ENCODE measurements at regions not wholly inside any gene's neighbourhood (a gene's known extent, or its start where the extent isn't known, plus 50 kb on each side); places are given as distances from the start of the nearest gene placed in this dataset.

- H3K27me3 ChIP-seq (ENCODE audit: insufficient read depth, low read length): no peaks in the 10 kb centered on the region
- H3T11ph ChIP-seq (ENCODE audit: low read length): no peak overlapping the region
- no peaks in the 10 kb centered on the region for H3K4me1 ChIP-seq (ENCODE audit: insufficient read depth, low read length)
- WGBS (ENCODE audit: extremely low coverage, insufficient read length, low lambda C conversion rate): no CpG with 5 or more reads among the region's 3 CpGs
- no peak overlapping the region for H3K14ac ChIP-seq (ENCODE audit: insufficient read depth, low read length)
- no peak overlapping the region for H3K56ac ChIP-seq (ENCODE audit: insufficient read length, low read depth, low read length)
- H4K91ac ChIP-seq (ENCODE audit: insufficient read length, low read depth, low read length): no peak overlapping the region
- H4K8ac ChIP-seq (replicated peaks; ENCODE audit: insufficient read length, low read depth, low read length): no peak overlapping the region
- H3K9me3 ChIP-seq (ENCODE audit: control insufficient read depth, low read depth, low read length): no peaks in the 10 kb centered on the region
- H2AK5ac ChIP-seq (ENCODE audit: insufficient read length, low read length): no peak overlapping the region
- no peak overlapping the region for H4K5ac ChIP-seq (ENCODE audit: insufficient read length, low read depth, low read length)
- no peaks in the 10 kb centered on the region for H4K20me1 ChIP-seq (ENCODE audit: control insufficient read depth, insufficient read depth, insufficient read length)
- no peak overlapping the region for H3K18ac ChIP-seq (ENCODE audit: insufficient read length, low read depth, low read length)
- no peaks in the 10 kb centered on the region for H3K23me2 ChIP-seq (ENCODE audit: insufficient read length, low read depth, low read length, poor library complexity, severe bottlenecking)
- H3K79me1 ChIP-seq (ENCODE audit: insufficient read depth, low read depth, low read length, poor library complexity, severe bottlenecking): no peaks in the 10 kb centered on the region
- H3K23ac ChIP-seq (ENCODE audit: insufficient read length, low read depth, low read length): no peak overlapping the region
- no peaks in the 10 kb centered on the region for H3K27me3 Mint-ChIP-seq (ENCODE audit: low read depth)
- no peaks in the 10 kb centered on the region for H3K9me3 Mint-ChIP-seq
- no peak overlapping the region for H2BK15ac ChIP-seq (ENCODE audit: low read depth, low read length)
- no peak overlapping the region for H3K4me3 Mint-ChIP-seq
- no peak overlapping the region for H2BK12ac ChIP-seq (ENCODE audit: insufficient read length, low read depth, low read length)
- H3K4me1 Mint-ChIP-seq: peaks cover 3 to 4% of the 10 kb centered on the region in 2 experiments
- H2BK20ac ChIP-seq (ENCODE audit: low read depth, low read length, poor library complexity, severe bottlenecking): no peak overlapping the region
- no peak for DNase-seq
- H2BK5ac ChIP-seq (ENCODE audit: insufficient read length, low read length): no peak overlapping the region
- no peak overlapping the region for H3K4ac ChIP-seq (ENCODE audit: low read depth, low read length)
- H3K27ac ChIP-seq (ENCODE audit: insufficient read length, low read depth, low read length): no peak overlapping the region
- no peak overlapping the region for H3K27ac Mint-ChIP-seq
- no peak for TF ChIP-seq CTCF (conservative IDR thresholded peaks at IDR 0.05)
- H2BK120ac ChIP-seq (ENCODE audit: low read depth, low read length, poor library complexity, severe bottlenecking): no peak overlapping the region
- peaks cover 0 to 13% (median 8%) of the 10 kb centered on the region in 3 experiments; a peak in 4 of 7 replicates for H3K36me3 Mint-ChIP-seq (ENCODE audit: insufficient read depth in 1 of 3, low read depth in 3 of 3)
- H2AFZ ChIP-seq (ENCODE audit: low read length): no peak overlapping the region
- H3K9ac ChIP-seq (ENCODE audit: extremely low read depth, insufficient read length, low read length): no peak overlapping the region
- H3K4me2 ChIP-seq (ENCODE audit: insufficient read depth, insufficient read length, low read length): no peak overlapping the region
- no peaks in the 10 kb centered on the region for H3K79me2 ChIP-seq (ENCODE audit: insufficient read depth, low read length)
Observed at GRCh38 chr9:115522912-115523311, 405.0 kb upstream of the TNC start.
